B cell (primary cell): ENCODE measurements at regions not wholly inside any gene's neighbourhood (a gene's known extent, or its start where the extent isn't known, plus 50 kb on each side); places are given as distances from the start of the nearest gene placed in this dataset.

Source experiments
- ATAC-seq: fragments of 200-7000 bp; cut with Tn5 transposase; one replicate; pipeline ENCODE4 v1.10.0; 2021; ENCODE audit warnings: low read depth, mild to moderate bottlenecking, moderate number of reproducible peaks, moderate library complexity
- CTCF ChIA-PET: fragments of 350-600 bp; sonication (Branson Sonifier 250); formaldehyde crosslinking; loops from one replicate; lab custom pipeline; 2021; ENCODE audit warnings: antibody characterized with exemption, inconsistent platforms; lab: Charles Lee
- POLR2A ChIA-PET: fragments of 350-600 bp; sonication (Branson Sonifier 250); formaldehyde crosslinking; loops from one replicate; lab custom pipeline; 2021; ENCODE audit warnings: antibody characterized with exemption; lab: Charles Lee
- DNase-seq: peaks from one replicate; pipeline ENCODE4 v3.0.0; 2013
- H2AFZ ChIP-seq: 2 replicates; pipeline ENCODE4 v1.6.1; 2012; ENCODE audit warnings: mild to moderate bottlenecking, low read depth, low read length; ENCODE audit not compliant: insufficient read depth, poor library complexity, severe bottlenecking
- H3K27ac ChIP-seq, 2 donors: 1 replicate in 1 of 2; 2 replicates in 1 of 2; pipeline ENCODE4 v1.5.1; 2012 to 2013; ENCODE audit warnings: low read length in 2 of 2, mild to moderate bottlenecking in 2 of 2, moderate library complexity in 1 of 2
- H3K27me3 ChIP-seq, 4 experiments: fragments of 200-600 bp in 1 of 4; sonication (generic) in 1 of 4; replicated peaks in 1 of 4; 1 replicate in 2 of 4; 2 replicates in 2 of 4; pipeline versions ENCODE4 v1.6.1 to v1.7.0; 2013 to 2016; ENCODE audit warnings: low read length in 3 of 4, mild to moderate bottlenecking in 2 of 4, mixed read lengths in 1 of 4, moderate library complexity in 1 of 4; ENCODE audit not compliant: insufficient read depth in 4 of 4, control insufficient read depth in 3 of 4; ENCODE audit errors: control extremely low read depth in 1 of 4
- H3K36me3 ChIP-seq, 2 experiments: replicated peaks in 1 of 2; 1 replicate in 1 of 2; 2 replicates in 1 of 2; pipeline versions ENCODE4 v1.6.1 to v1.7.1; 2013; ENCODE audit warnings: low read length in 1 of 2; ENCODE audit not compliant: insufficient read depth in 2 of 2, control insufficient read depth in 1 of 2; ENCODE audit errors: control extremely low read depth in 1 of 2, extremely low read depth in 1 of 2
- H3K4me1 ChIP-seq, 2 donors: fragments of 200-600 bp in 1 of 2; sonication (generic) in 1 of 2; 1 replicate in 1 of 2; 2 replicates in 1 of 2; pipeline versions ENCODE4 v1.5.1 to v1.6.1; 2013 to 2017; ENCODE audit warnings: low read length in 2 of 2; ENCODE audit not compliant: control insufficient read depth in 2 of 2, insufficient read depth in 2 of 2
- H3K4me2 ChIP-seq: replicated peaks from 2 replicates; pipeline ENCODE3; 2012; ENCODE audit warnings: mild to moderate bottlenecking, low read depth, low read length; ENCODE audit not compliant: poor library complexity, severe bottlenecking
- H3K4me3 ChIP-seq, 5 experiments: fragments of 200-600 bp in 1 of 5; sonication (generic) in 1 of 5; 1 replicate in 3 of 5; 2 replicates in 2 of 5; pipeline versions ENCODE4 v1.5.1 to v1.7.0; 2011 to 2016; ENCODE audit warnings: low read length in 4 of 5, mild to moderate bottlenecking in 4 of 5, low read depth in 2 of 5, control low read depth in 1 of 5, moderate library complexity in 1 of 5; ENCODE audit not compliant: insufficient read depth in 1 of 5; ENCODE audit errors: control extremely low read depth in 1 of 5, extremely low read depth in 1 of 5
- H3K79me2 ChIP-seq: fragments of 200-600 bp; sonication (generic); one replicate; pipeline ENCODE4 v1.6.0; 2016; ENCODE audit warnings: low read length; ENCODE audit not compliant: control insufficient read depth, insufficient read depth
- H3K9ac ChIP-seq: fragments of 200-600 bp; sonication (generic); 2 replicates; pipeline ENCODE4 v1.6.1; 2017; ENCODE audit warnings: mild to moderate bottlenecking, low read length, moderate library complexity
- H3K9me3 ChIP-seq, 3 donors: one replicate each; pipeline versions ENCODE4 v1.6.1 to v1.7.1; 2013; ENCODE audit warnings: low read length in 2 of 3; ENCODE audit not compliant: control insufficient read depth in 2 of 3, insufficient read depth in 1 of 3; ENCODE audit errors: control extremely low read depth in 1 of 3
- H4K20me1 ChIP-seq: 2 replicates; pipeline ENCODE4 v1.6.0; 2012; ENCODE audit warnings: mild to moderate bottlenecking, low read length; ENCODE audit not compliant: insufficient read depth, control insufficient read depth, poor library complexity, severe bottlenecking
- H3K27ac Mint-ChIP-seq: one replicate; pipeline ENCODE4 v1.8.0; 2021; ENCODE audit warnings: mixed read lengths
- H3K27me3 Mint-ChIP-seq: one replicate; pipeline ENCODE4 v1.8.0; 2021; ENCODE audit warnings: mixed read lengths
- H3K4me1 Mint-ChIP-seq: one replicate; pipeline ENCODE4 v1.8.0; 2021; ENCODE audit warnings: mixed read lengths
- H3K4me3 Mint-ChIP-seq: one replicate; pipeline ENCODE4 v1.8.0; 2021; ENCODE audit warnings: mixed read lengths
- H3K9me3 Mint-ChIP-seq: one replicate; pipeline ENCODE4 v1.8.0; 2022; ENCODE audit warnings: mixed read lengths; ENCODE audit not compliant: insufficient read depth
- CTCF ChIP-seq: fragments of 200-600 bp; IDR thresholded peaks from one replicate; pipeline ENCODE4 v1.8.0; 2022; ENCODE audit warnings: antibody characterized with exemption, mild to moderate bottlenecking
- EZH2 ChIP-seq: IDR thresholded peaks from 2 replicates; pipeline ENCODE4 v1.6.1; 2012; ENCODE audit warnings: borderline replicate concordance, low read depth, mild to moderate bottlenecking, moderate library complexity, low read length; ENCODE audit not compliant: insufficient read depth, poor library complexity, severe bottlenecking
- WGBS: methylation state at CpG from one replicate; pipeline ENCODE4 v1.1.5; 2013; ENCODE audit warnings: missing lambda C conversion rate; ENCODE audit not compliant: insufficient coverage; 5-methylcytosine and 5-hydroxymethylcytosine counted together
- intact Hi-C: fragments of 100-400 bp; cut with micrococcal nuclease; formaldehyde crosslinking; loops from one replicate; pipeline ENCODE4 v1.10.0; 2022

GRCh38 chr12:65672441-65672840 is 151.8 kb upstream of the HMGA2 start:
- Histone ChIP-seq H3K4me3 (no peak overlapping the region), H3K9me3 (no peaks in the 10 kb centered on the region), H2AFZ (no peak overlapping the region), H3K36me3 (no peaks in the 10 kb centered on the region), H3K27ac (no peak overlapping the region), H4K20me1 (no peaks in the 10 kb centered on the region), H3K79me2 (no peaks in the 10 kb centered on the region), H3K9ac (no peak overlapping the region), H3K4me2 (no peak overlapping the region), H3K27me3 (no peaks in the 10 kb centered on the region), H3K4me1 (no peaks in the 10 kb centered on the region)
- peaks cover 3% of the 10 kb centered on the region for H3K27me3 Mint-ChIP-seq
- H3K4me1 Mint-ChIP-seq = no peaks in the 10 kb centered on the region
- CTCF ChIA-PET = no interaction called here
- intact Hi-C loops = no loop called here
- no peak for DNase-seq
- no peak overlapping the region for H3K27ac Mint-ChIP-seq
- TF ChIP-seq EZH2 = no peak
- no peak for TF ChIP-seq CTCF
- POLR2A ChIA-PET = no interaction called here
- 90% methylated on average over 4 of the region's 4 CpGs for WGBS
- H3K9me3 Mint-ChIP-seq = no peaks in the 10 kb centered on the region
- no peak overlapping the region for H3K4me3 Mint-ChIP-seq
- ATAC-seq = no peak

GRCh38 chr12:65673156-65673690 is 151.1 kb upstream of the HMGA2 start:
- Histone ChIP-seq H4K20me1 (no peaks in the 10 kb centered on the region), H3K9me3 (no peaks in the 10 kb centered on the region), H3K4me3 (no peak overlapping the region), H2AFZ (no peak overlapping the region), H3K9ac (no peak overlapping the region), H3K27ac (no peak overlapping the region), H3K79me2 (no peaks in the 10 kb centered on the region), H3K36me3 (no peaks in the 10 kb centered on the region), H3K27me3 (no peaks in the 10 kb centered on the region), H3K4me1 (no peaks in the 10 kb centered on the region), H3K4me2 (no peak overlapping the region)
- Mint-ChIP-seq H3K9me3 (peaks cover 1% of the 10 kb centered on the region), H3K27ac (no peak overlapping the region), H3K4me1 (no peaks in the 10 kb centered on the region), H3K27me3 (peaks cover under 1% of the 10 kb centered on the region), H3K4me3 (no peak overlapping the region)
- CTCF ChIA-PET = no interaction called here
- ATAC-seq = no peak
- no peak for TF ChIP-seq CTCF
- TF ChIP-seq EZH2 = no peak
- no peak for DNase-seq
- POLR2A ChIA-PET = no interaction called here
- intact Hi-C loops = no loop called here
